Neuronal stem cell (in vitro differentiated cells): ENCODE measurements at regions not wholly inside any gene's neighbourhood (a gene's known extent, or its start where the extent isn't known, plus 50 kb on each side); places are given as distances from the start of the nearest gene placed in this dataset.

ENCODE experiments used
- DNase-seq: peaks from one replicate; pipeline ENCODE4 v3.0.0-alpha.2; 2013; ENCODE audit warnings: low spot score
- H2AFZ ChIP-seq: one replicate; pipeline ENCODE4 v1.6.1; 2013; ENCODE audit warnings: mild to moderate bottlenecking, low read length, inconsistent platforms
- H2AK5ac ChIP-seq: 2 replicates; pipeline ENCODE4 v1.6.1; 2013; ENCODE audit warnings: low read depth, mild to moderate bottlenecking, inconsistent platforms, low read length, moderate library complexity, mixed read lengths
- H2BK120ac ChIP-seq: 2 replicates; pipeline ENCODE4 v1.6.1; 2013; ENCODE audit warnings: low read depth, mild to moderate bottlenecking, inconsistent platforms, low read length, moderate library complexity, mixed read lengths
- H2BK12ac ChIP-seq: one replicate; pipeline ENCODE4 v1.6.1; 2013; ENCODE audit warnings: low read length, inconsistent platforms
- H2BK15ac ChIP-seq: 2 replicates; pipeline ENCODE4 v1.6.1; 2013; ENCODE audit warnings: mild to moderate bottlenecking, low read length, inconsistent platforms, mixed read lengths
- H2BK5ac ChIP-seq: one replicate; pipeline ENCODE4 v1.6.1; 2013; ENCODE audit warnings: inconsistent platforms, mild to moderate bottlenecking, low read length, moderate library complexity
- H3K14ac ChIP-seq: one replicate; pipeline ENCODE4 v1.6.1; 2013; ENCODE audit warnings: low read length, inconsistent platforms
- H3K18ac ChIP-seq: 2 replicates; pipeline ENCODE4 v1.6.1; 2013; ENCODE audit warnings: low read length, inconsistent platforms
- H3K23ac ChIP-seq: 2 replicates; pipeline ENCODE4 v1.6.1; 2013; ENCODE audit warnings: low read depth, mild to moderate bottlenecking, mixed read lengths, low read length, inconsistent platforms; ENCODE audit not compliant: poor library complexity
- H3K27ac ChIP-seq: replicated peaks from 3 replicates; pipeline ENCODE4 v1.5.1; 2013; ENCODE audit warnings: low read length, inconsistent platforms
- H3K27me3 ChIP-seq, 3 experiments: 2 replicates each; pipeline ENCODE4 v1.6.1; 2013; ENCODE audit warnings: low read length in 3 of 3, mild to moderate bottlenecking in 2 of 3, inconsistent platforms in 1 of 3, low read depth in 1 of 3, mixed read lengths in 1 of 3, moderate library complexity in 1 of 3; ENCODE audit not compliant: control insufficient read depth in 3 of 3, insufficient read depth in 3 of 3
- H3K36me3 ChIP-seq, 2 donors: replicated peaks in 1 of 2; 2 replicates each; pipeline ENCODE4 v1.6.1; 2013; ENCODE audit warnings: low read length in 2 of 2; ENCODE audit not compliant: control insufficient read depth in 2 of 2, insufficient read depth in 2 of 2
- H3K4ac ChIP-seq: 2 replicates; pipeline ENCODE4 v1.6.1; 2013; ENCODE audit warnings: inconsistent platforms, mild to moderate bottlenecking, low read length, moderate library complexity
- H3K4me1 ChIP-seq, 2 donors: 1 replicate in 1 of 2; 2 replicates in 1 of 2; pipeline ENCODE4 v1.6.1; 2013; ENCODE audit warnings: low read length in 2 of 2, low read depth in 1 of 2; ENCODE audit not compliant: control insufficient read depth in 2 of 2, insufficient read depth in 1 of 2
- H3K4me2 ChIP-seq: one replicate; pipeline ENCODE4 v1.6.1; 2013; ENCODE audit warnings: mild to moderate bottlenecking, low read length, inconsistent platforms; ENCODE audit not compliant: insufficient read depth, poor library complexity, severe bottlenecking
- H3K4me3 ChIP-seq, 2 donors: 2 replicates each; pipeline ENCODE4 v1.5.1; 2013; ENCODE audit warnings: low read length in 2 of 2, mild to moderate bottlenecking in 2 of 2, inconsistent platforms in 1 of 2, moderate library complexity in 1 of 2
- H3K79me1 ChIP-seq: one replicate; pipeline ENCODE4 v1.6.1; 2013; ENCODE audit warnings: low read depth, mild to moderate bottlenecking, inconsistent platforms, low read length, moderate library complexity
- H3K9ac ChIP-seq: one replicate; pipeline ENCODE4 v1.6.1; 2013; ENCODE audit warnings: mild to moderate bottlenecking, low read depth, low read length, inconsistent platforms; ENCODE audit not compliant: poor library complexity
- H3K9me3 ChIP-seq, 2 donors: replicated peaks in 1 of 2; 2 replicates each; pipeline versions ENCODE3 to v1.6.1; 2013; ENCODE audit warnings: low read length in 2 of 2, mild to moderate bottlenecking in 2 of 2, inconsistent platforms in 1 of 2, low read depth in 1 of 2, mixed read lengths in 1 of 2, moderate library complexity in 1 of 2; ENCODE audit not compliant: control insufficient read depth in 2 of 2, insufficient read depth in 1 of 2
- H4K8ac ChIP-seq: one replicate; pipeline ENCODE4 v1.6.1; 2013; ENCODE audit warnings: low read depth, mild to moderate bottlenecking, inconsistent platforms, low read length, moderate library complexity
- H4K91ac ChIP-seq: one replicate; pipeline ENCODE4 v1.6.1; 2013; ENCODE audit warnings: low read length, low read depth, mild to moderate bottlenecking, inconsistent platforms; ENCODE audit not compliant: poor library complexity
- WGBS, 2 donors: extraction: QIAGEN DNeasy Blood & Tissue Kit; methylation state at CpG; one replicate each; pipeline ENCODE4 v1.1.7; 2013; ENCODE audit warnings: missing lambda C conversion rate in 2 of 2, mixed read lengths in 1 of 2; ENCODE audit not compliant: insufficient read length in 2 of 2, insufficient replicate concordance in 1 of 2; ENCODE audit errors: extremely low coverage in 2 of 2; 5-methylcytosine and 5-hydroxymethylcytosine counted together

DNA sequence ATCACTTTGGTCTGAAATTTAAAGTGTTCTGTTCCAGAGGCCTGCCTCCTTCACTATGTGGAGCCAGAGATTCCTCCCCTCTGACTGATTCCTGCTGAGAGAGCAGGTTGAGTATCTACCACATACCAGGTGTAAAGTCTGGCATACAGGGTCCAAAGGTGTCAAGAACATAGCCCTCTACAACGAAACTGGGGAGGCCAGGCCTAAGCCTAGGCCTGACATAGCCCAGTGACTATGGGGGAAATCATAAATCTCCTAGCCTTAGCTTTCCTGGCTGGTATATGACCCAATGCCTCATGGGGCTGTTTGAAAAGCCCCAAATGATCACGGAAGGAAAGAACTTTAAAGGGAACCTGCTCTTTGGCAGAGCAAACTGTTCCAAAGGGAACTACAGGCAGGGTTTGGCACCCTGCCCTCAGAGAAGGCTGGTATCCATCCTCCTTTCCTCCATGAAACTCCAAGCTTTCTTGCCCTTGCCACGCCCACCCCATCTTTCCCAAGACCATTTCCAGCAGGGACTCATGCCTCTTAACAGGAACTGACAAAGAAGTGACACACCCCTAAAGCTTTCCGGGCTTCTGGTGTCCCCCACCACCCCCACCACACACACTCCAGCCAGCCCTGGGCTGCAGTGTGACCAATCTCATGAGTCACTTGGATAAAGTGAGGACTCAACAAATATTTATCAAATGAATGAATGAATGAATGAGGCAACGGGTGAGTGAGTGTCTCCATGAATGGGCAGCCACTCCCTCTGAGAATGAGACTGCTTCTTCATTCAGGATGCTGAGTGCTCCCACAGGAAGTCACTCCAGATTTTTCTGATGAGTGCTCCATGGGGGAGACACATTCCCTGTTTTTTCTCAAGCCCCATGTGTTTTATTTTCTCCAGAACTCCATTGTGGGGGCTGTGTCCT is 93.3 kb upstream of the CALM2 start:
- Histone ChIP-seq H3K4me2 (no peak overlapping the region), H3K4ac (no peak overlapping the region), H3K27ac (no peak overlapping the region)

DNA sequence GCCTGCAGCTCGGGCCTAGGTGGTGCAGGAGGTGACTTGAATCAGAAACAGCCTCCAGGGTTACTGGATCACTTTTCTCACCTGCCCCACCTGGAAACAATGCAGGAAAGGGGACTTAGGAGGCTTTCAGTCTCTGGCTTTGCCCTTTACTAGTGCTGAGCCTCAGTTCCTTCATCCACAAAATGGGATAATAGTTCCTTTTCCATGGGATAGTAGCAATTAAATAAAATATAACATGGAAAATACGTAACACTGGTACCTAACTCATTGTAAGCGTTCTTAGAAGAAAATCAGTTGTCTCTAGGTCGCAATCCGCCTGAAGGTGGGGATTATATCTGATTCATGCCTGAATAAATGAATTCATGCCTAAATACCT is 91.4 kb upstream of the CALM2 start:
- no peak overlapping the region for H2BK15ac ChIP-seq
- no peak overlapping the region for H2BK120ac ChIP-seq
- no peak overlapping the region for H3K4ac ChIP-seq
- H3K36me3 ChIP-seq: no peaks in the 10 kb centered on the region
- H3K18ac ChIP-seq: no peak overlapping the region
- H3K9me3 ChIP-seq: no peaks in the 10 kb centered on the region
- H3K23ac ChIP-seq: no peak overlapping the region
- H4K91ac ChIP-seq: no peak overlapping the region
- no peak overlapping the region for H3K9ac ChIP-seq
- no peak overlapping the region for H4K8ac ChIP-seq
- no peak overlapping the region for H2BK5ac ChIP-seq
- H3K27me3 ChIP-seq: no peaks in the 10 kb centered on the region
- no peaks in the 10 kb centered on the region for H3K79me1 ChIP-seq
- DNase-seq: no peak
- H3K4me2 ChIP-seq: no peak overlapping the region
- H3K27ac ChIP-seq: no peak overlapping the region
- no peak overlapping the region for H2AFZ ChIP-seq
- peaks cover 10 to 11% of the 10 kb centered on the region in 2 donors for H3K4me1 ChIP-seq
- no peak overlapping the region for H3K14ac ChIP-seq
- no peak overlapping the region for H2BK12ac ChIP-seq
- H2AK5ac ChIP-seq: no peak overlapping the region
- H3K4me3 ChIP-seq: no peak overlapping the region
- no CpG with 5 or more reads among the region's 5 CpGs for WGBS, 2 donors

More for the DNA sequence above, 93.3 kb upstream of the CALM2 start:
- Histone ChIP-seq H3K79me1 (no peaks in the 10 kb centered on the region), H3K4me3 (no peak overlapping the region), H3K27me3 (no peaks in the 10 kb centered on the region), H4K91ac (no peak overlapping the region), H3K4me1 (peaks cover 8 to 16% of the 10 kb centered on the region in 2 donors), H3K23ac (no peak overlapping the region), H4K8ac (no peak overlapping the region), H2AFZ (no peak overlapping the region), H2BK12ac (no peak overlapping the region), H2BK15ac (no peak overlapping the region), H3K9me3 (no peaks in the 10 kb centered on the region), H2BK5ac (no peak overlapping the region), H2BK120ac (no peak overlapping the region), H3K36me3 (no peaks in the 10 kb centered on the region), H3K9ac (no peak overlapping the region), H3K18ac (no peak overlapping the region), H2AK5ac (no peak overlapping the region), H3K14ac (no peak overlapping the region)
- WGBS, 2 donors: no CpG with 5 or more reads among the region's 5 CpGs
- no peak for DNase-seq

DNA sequence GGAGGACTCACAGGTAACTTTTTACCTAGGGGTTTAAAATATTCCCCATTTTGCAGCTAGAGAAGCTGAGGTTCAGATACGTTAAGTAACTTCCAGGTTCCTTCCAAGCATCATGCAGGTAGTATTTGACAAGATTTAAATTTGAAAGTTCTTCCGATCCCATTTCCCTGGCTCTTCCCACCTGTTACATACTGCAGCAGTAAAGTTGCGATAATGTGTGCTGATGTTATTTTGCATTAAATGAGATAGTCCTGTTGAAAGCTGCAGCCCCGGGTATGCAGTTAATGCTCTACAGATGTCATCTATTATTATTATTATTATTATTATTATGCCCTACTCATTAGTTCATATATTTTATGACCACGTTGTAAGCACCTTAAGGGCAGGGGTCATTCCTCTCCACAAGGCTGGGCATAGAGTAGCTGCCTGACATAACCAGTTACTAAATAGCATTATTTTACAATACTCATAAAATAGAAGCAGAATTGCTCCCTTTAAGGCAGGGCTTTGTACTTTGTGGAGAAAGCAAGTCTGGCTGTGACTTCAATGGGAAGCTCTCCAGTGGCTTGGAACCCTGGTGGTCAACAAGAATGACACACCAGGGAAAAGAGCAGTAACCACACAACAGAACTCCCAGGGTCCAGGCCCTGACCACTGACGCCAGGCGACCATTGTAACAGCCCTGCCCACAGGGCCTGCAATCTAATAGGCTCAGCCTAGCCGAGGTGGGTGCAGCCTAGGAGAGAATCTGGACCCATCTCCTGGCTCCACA is 90.8 kb upstream of the CALM2 start:
- H3K9ac ChIP-seq: no peak overlapping the region
- H2BK120ac ChIP-seq: no peak overlapping the region
- no peak overlapping the region for H2AK5ac ChIP-seq
- H2BK5ac ChIP-seq: no peak overlapping the region
- H3K9me3 ChIP-seq: no peaks in the 10 kb centered on the region
- H4K91ac ChIP-seq: no peak overlapping the region
- H3K4me2 ChIP-seq: no peak overlapping the region
- no peak overlapping the region for H3K23ac ChIP-seq
- H3K79me1 ChIP-seq: no peaks in the 10 kb centered on the region
- DNase-seq: no peak
- no peak overlapping the region for H3K14ac ChIP-seq
- H3K27ac ChIP-seq: no peak overlapping the region
- peaks cover 9 to 11% of the 10 kb centered on the region in 2 donors for H3K4me1 ChIP-seq
- no peak overlapping the region for H4K8ac ChIP-seq
- H2BK12ac ChIP-seq: no peak overlapping the region
- H3K36me3 ChIP-seq: no peaks in the 10 kb centered on the region
- no peak overlapping the region for H3K4me3 ChIP-seq
- H3K4ac ChIP-seq: no peak overlapping the region
- H3K18ac ChIP-seq: no peak overlapping the region
- no peaks in the 10 kb centered on the region for H3K27me3 ChIP-seq
- WGBS, 2 donors: no CpG with 5 or more reads among the region's 8 CpGs
- no peak overlapping the region for H2AFZ ChIP-seq
- no peak overlapping the region for H2BK15ac ChIP-seq

- no peak for DNase-seq
- no peak overlapping the region for H2BK12ac ChIP-seq
- no CpG with 5 or more reads among the region's 5 CpGs for WGBS, 2 donors
Measured at GRCh38 chr2:47265751-47266231, 89.5 kb upstream of the CALM2 start.

More at GRCh38 chr2:47265751-47266231, 89.5 kb upstream of the CALM2 start:
- H3K79me1 ChIP-seq: no peaks in the 10 kb centered on the region
- no peak overlapping the region for H3K23ac ChIP-seq
- no peak overlapping the region for H4K91ac ChIP-seq
- H2BK120ac ChIP-seq: no peak overlapping the region
- no peak overlapping the region for H4K8ac ChIP-seq
- no peak overlapping the region for H2BK5ac ChIP-seq
- no peak overlapping the region for H3K9ac ChIP-seq
- no peak overlapping the region for H3K4ac ChIP-seq
- no peak overlapping the region for H3K14ac ChIP-seq
- no peak overlapping the region for H3K18ac ChIP-seq
- H3K36me3 ChIP-seq: no peaks in the 10 kb centered on the region
- H2AK5ac ChIP-seq: no peak overlapping the region
- no peak overlapping the region for H2BK15ac ChIP-seq
- H3K27ac ChIP-seq: no peak overlapping the region
- H2AFZ ChIP-seq: no peak overlapping the region
- no peaks in the 10 kb centered on the region for H3K9me3 ChIP-seq
- peaks cover 9 to 11% of the 10 kb centered on the region in 2 donors for H3K4me1 ChIP-seq
- H3K27me3 ChIP-seq: no peaks in the 10 kb centered on the region
- H3K4me2 ChIP-seq: no peak overlapping the region
- no peak overlapping the region for H3K4me3 ChIP-seq
